GM21447 (cell line): ENCODE measurements at regions not wholly inside any gene's neighbourhood (a gene's known extent, or its start where the extent isn't known, plus 50 kb on each side); places are given as distances from the start of the nearest gene placed in this dataset.

Experiments used
- ATAC-seq: cut with Tn5 transposase; IDR thresholded peaks from one replicate; pipeline ENCODE4 v1.9.1; 2021; ENCODE audit not compliant: unreplicated experiment

GRCh38 chr18:61949946-61950345 lies 57.1 kb upstream of the RNF152 start:
- no peak for ATAC-seq

- ATAC-seq = no peak
Measured at GRCh38 chr18:61948846-61949438, 56.1 kb upstream of the RNF152 start.

GRCh38 chr18:61948281-61948741 lies 55.5 kb upstream of the RNF152 start:
- no peak for ATAC-seq

DNA sequence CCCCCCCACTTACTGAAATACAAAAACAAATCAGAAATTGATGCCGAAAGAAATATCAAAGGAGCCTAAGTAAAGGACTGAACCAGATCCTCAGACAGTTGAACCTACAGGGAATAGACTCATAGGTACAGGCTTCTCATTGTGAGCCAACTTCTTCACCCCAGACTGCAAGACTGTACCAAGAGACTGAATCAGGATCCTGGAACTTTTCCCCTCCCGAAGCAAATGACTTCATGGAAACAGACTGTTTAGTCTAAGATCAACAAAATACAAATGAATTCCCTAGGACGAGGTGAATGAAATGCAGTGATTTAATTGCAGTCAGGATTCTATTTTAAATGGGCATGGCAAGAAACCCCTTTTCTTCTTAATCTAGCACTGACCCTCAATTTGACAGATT lies 53.6 kb upstream of the RNF152 start:
- no peak for ATAC-seq

DNA sequence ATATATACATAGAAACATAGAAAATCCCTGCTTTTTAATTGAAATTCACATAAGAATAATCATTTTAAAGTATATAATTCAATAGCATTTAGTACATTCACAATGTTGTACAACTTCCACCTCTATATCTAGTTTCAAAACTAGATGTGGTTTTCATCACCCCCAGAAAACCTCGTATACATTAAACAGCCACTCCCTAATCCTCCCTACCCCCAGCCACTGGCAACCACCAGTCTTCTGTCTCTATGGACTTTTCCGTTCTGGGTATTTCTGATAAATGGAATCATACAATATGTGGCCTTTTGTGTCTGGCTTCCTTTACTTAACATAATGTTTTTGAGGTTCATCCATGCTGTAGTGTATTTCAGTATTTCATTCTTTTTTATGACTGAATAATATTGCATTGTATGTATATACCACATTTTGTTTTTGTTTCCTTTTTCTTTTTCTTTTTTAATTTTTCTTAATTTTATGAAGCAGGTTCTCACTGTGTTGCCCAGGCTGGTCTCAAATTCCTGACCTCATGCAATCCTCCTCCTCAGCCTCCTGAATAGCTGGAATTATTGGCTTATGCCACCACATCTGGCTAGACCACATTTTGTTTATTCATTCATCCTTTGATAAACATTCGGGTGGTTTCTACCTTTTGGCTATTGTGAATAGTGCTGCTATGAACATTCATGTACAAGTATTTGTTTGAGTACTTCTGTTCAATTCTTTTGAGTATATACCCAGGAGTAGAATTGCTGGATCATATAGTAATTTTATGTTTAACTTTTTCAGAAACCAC lies 50.6 kb upstream of the RNF152 start:
- ATAC-seq = no peak
